AG09309 (cell line): ENCODE measurements at regions not wholly inside any gene's neighbourhood (a gene's known extent, or its start where the extent isn't known, plus 50 kb on each side); places are given as distances from the start of the nearest gene placed in this dataset.

ENCODE experiments used
- DNase-seq: peaks from one replicate; pipeline ENCODE4 v3.0.0-alpha.2; 2010; ENCODE audit warnings: low read depth
- H3K4me3 ChIP-seq: 2 replicates; pipeline ENCODE4 v1.5.1; 2011; ENCODE audit warnings: mild to moderate bottlenecking, low read depth, low read length, moderate library complexity; ENCODE audit not compliant: control insufficient read depth
- TF ChIP-seq, protein P1 (sequence below): IDR thresholded peaks from 2 replicates; pipeline ENCODE4 v1.5.1; 2011; ENCODE audit warnings: mild to moderate bottlenecking, low read depth, low read length, inconsistent platforms; ENCODE audit not compliant: insufficient read depth, control insufficient read depth; ENCODE audit errors: missing control alignments

DNA sequence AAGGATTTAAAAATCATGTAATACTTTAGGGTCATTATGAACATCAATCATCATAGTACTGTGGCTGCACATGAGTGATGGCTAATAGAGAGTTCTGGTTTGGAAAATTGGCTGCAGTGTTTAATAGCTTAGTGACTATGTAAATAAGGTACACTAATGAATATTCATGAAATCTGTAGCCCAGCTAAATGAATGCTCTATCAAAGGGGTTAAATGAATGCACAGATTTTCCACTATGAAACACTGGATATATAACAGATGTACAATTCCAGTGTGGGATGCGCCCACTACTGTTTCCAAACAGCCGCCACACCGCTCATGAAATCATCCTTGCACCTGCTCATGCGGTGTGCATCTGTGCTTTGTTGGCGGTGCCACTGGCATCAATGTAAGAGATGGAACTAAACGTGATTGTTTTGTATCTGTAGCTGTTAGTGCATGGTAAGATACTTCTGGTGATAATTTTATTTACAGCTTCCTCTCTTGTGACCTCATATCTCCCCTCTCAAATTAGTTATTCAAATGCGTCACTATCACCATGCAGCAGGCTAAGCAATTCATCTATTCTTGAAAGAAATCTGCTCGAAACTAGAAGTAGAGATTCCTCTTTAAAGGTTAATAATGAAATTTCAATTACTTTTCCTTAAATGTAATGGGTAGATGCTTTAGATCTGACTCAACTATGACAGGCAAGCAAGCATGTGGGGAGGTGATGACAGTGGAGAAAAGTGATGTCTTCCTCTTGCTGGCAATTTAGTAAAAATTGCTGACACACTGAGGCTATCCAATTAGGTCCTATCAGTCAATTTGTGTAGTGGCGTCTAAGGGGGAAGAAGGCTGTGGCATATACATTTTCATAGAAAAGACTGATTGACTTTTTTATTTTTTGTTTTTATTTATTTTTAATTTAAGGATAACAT lies 433.6 kb downstream of the AEBP2 start:
- no peak for DNase-seq
- TF ChIP-seq, protein P1, sequence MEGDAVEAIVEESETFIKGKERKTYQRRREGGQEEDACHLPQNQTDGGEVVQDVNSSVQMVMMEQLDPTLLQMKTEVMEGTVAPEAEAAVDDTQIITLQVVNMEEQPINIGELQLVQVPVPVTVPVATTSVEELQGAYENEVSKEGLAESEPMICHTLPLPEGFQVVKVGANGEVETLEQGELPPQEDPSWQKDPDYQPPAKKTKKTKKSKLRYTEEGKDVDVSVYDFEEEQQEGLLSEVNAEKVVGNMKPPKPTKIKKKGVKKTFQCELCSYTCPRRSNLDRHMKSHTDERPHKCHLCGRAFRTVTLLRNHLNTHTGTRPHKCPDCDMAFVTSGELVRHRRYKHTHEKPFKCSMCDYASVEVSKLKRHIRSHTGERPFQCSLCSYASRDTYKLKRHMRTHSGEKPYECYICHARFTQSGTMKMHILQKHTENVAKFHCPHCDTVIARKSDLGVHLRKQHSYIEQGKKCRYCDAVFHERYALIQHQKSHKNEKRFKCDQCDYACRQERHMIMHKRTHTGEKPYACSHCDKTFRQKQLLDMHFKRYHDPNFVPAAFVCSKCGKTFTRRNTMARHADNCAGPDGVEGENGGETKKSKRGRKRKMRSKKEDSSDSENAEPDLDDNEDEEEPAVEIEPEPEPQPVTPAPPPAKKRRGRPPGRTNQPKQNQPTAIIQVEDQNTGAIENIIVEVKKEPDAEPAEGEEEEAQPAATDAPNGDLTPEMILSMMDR, result no peak
- no peak overlapping the region for H3K4me3 ChIP-seq

DNA sequence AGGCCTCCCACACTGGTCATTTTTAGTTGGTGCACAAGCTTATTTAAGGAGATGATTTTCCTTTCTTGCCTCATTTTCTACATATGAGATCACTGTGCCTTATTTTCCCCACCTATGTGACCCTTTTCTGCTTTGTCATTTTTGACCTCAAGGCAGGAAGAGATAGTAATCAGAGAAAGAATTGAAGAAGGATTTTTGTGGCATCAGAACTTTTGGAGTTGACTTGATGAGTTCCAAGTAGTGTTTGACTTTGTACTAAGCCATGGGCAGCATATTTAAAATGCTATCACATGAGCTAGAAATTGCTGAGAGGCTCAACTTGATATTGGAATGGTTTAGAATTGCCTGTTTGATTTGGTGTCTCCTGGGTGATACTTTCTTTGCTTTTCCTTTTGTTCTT lies 440.8 kb downstream of the AEBP2 start:
- H3K4me3 ChIP-seq, result no peak overlapping the region
- no peak for DNase-seq
- TF ChIP-seq, protein P1, result no peak

DNA sequence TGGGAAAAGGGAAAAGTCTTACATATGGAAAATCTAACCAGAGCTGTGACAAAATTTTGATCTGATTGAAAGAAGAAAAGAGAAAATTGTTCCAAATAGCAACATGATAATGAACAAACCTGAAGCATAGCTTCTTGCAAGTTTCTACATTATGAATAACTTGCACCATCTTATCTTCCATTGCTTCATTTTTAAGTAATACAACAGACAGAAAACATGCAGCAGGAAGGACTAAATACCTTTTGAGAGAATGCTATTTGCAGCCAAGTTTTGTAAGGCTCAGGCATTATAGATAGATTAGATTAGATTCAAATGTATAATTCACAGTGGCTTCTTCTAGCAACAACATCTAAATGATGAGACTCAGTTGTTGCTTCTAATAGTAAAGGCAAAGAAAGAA lies 441.4 kb downstream of the AEBP2 start:
- H3K4me3 ChIP-seq, result no peak overlapping the region
- TF ChIP-seq, protein P1, result no peak
- no peak for DNase-seq

DNA sequence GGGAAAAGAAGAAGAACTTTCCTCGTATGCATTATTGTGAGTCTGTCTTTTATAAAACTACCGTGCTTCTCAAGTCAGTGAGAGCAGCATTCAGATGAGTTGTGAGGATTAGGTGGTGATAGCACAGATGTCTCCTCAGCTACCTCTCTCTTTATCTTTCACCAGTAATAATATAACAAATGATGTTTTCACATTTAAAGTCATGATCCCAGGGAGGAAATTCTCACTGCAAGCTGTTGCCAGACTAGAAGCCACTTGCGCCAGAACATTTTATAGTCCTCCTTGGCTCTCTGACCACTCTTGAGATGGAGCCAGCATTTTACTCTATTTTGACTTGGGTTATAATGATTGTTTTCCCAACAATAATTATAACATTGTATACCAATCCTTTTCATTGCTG lies 443.1 kb downstream of the AEBP2 start:
- TF ChIP-seq, protein P1, result no peak
- DNase-seq, result no peak
- H3K4me3 ChIP-seq, result no peak overlapping the region

DNA sequence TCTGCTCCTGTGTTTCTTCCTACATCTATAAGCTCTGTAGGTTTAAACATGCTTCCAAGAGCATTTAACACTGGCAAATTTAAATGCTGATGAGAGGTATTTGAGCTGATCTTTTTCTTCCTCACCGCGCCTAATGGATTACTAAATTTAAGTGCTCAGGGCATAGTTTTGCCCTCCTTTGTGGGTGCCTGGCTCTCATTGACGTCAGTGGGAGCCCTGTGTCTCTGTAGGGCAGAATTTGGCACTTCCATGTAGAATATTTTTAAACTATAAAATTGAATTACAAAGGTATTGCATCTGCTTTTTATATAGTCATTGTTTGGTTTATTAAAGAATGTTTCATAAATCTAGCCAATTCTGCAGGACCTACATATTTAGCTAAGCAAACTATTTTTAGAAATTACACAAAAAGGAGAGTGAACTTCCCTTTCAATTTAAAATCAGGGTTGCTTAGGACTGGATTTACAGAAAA lies 444.8 kb downstream of the AEBP2 start:
- no peak for DNase-seq
- no peak overlapping the region for H3K4me3 ChIP-seq
- TF ChIP-seq, protein P1, result no peak

DNA sequence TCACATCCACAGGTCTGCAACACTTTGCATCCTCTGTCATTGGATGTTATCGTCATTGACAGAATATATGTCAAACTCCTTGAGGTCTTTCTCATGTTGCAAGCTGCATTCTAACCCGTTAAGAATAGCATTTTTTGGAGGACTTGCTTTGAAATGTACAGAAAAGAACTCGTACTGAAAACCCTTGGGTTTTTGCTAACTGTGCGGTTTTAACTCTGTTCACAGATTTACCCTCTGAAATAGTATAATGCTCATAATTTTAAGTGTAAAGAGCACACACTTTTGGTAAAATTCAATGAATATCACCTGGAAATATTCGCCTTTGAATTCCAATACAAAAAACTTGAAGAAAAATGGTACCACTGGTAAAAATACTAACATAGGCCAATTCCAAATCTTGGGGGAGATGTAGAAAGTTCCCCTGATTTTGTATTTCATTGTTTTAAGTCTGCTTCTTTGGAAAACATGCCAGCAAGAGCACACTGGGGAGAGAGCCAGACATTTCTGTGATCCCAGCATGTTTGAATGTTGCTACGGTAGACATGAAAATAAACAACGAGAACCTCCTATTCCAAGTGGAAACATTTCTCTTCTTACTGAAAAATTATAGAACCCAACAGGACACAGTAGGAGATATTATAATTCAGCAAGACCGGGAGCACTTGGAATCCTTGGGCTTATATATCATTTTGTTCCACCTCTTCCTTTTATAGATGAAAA lies 446.0 kb downstream of the AEBP2 start:
- DNase-seq, result no peak
- H3K4me3 ChIP-seq, result no peak overlapping the region
- TF ChIP-seq, protein P1, result no peak
